ENCODE measurements at regions not wholly inside any gene's neighbourhood (a gene's known extent, or its start where the extent isn't known, plus 50 kb on each side); places are given as distances from the start of the nearest gene placed in this dataset.
"Not testable (repeated sequence)": the region's sequence is repeated elsewhere in the genome, so short reads cannot be mapped to it uniquely, and the experiment has no call there.

DNA sequence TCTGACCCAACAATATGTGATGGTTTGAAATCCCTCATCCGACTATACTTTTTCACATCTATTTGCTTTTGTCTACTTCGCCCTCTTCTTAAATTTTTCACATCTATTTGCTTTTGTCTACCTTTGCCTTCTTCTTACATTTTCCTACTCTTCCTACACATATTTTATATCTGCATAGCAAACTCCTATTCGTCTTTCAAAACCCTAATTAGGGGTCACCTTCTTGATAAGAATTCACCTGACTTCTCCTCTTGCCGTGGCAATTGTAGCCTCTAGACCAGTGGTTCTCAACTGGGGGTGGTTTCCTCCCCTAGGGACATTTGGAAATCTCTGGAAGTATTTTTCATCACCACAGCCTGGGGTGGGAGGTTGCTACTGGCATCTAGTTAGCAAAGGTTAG, 607.4 kb downstream of the NTRK3 start:
- intact Hi-C loops (cut with DNase I): no loop called here
- ATAC-seq: no peak

DNA sequence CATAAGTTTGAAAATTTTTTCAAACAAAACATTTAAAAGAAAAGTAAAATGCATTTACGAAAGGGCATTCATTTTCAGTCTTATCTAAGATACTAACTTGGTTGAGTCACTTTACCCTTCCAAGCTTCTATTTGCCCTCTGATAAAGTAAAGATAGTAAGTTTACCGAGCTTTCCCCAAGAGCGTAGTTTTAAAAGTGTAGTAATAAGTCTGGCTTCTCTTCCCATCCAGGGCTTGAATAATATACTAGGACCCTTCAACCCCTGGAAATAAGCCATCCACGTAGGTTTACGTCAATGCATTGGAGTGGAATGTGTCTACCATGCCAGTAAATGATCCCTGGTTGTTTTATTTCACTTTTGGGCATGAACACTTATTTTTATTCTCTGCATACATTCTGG, 608.3 kb downstream of the NTRK3 start:
- ATAC-seq (peak in 1 of 2 donors; percentile 43), DNase-seq (no peak)
- intact Hi-C loops (cut with DNase I): no loop called here

More for the DNA sequence above, 607.4 kb downstream of the NTRK3 start:
- no peak for DNase-seq

DNA sequence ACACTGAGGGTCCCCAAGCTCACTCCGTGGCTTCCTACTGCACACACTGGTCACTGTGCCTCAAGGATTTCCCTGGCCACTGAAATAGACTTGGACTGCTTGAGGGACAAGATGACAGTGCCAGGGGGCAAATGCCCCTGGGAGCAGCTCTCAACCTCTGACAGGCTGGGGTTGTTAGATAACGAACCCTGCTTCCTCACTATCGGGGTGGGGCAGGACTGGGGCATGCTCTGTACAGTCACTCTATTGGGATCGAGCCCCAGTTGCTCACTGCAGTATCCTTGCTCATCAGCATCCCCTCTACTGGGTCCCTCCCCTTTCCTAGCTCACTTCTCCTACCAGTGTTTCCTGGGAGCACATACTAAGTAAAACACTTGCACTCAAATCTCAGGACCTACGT, 610.8 kb downstream of the NTRK3 start:
- DNase-seq: no peak
- intact Hi-C loops (cut with DNase I): no loop called here

DNA sequence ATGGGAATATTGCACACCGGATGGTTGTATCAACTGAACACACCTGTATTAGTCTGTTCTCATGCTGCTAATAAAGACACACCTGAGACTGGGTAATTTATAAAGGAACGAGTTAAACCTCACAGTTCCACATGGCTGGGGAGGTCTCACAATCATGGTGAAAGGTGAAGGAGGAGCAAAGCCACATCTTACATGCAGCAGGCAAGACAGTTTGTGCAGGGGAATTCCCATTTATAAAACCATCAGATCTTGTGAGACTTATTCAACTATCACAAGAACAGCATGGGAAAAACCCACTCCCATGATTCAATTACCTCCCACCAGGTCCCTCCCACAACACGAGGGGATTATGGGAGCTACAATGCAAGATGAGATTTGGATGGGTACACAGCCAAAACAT, 613.5 kb downstream of the NTRK3 start:
- intact Hi-C loops (cut with DNase I); DNase-seq; ATAC-seq: not testable (repeated sequence)

More for the DNA sequence above, 610.8 kb downstream of the NTRK3 start:
- ATAC-seq: no peak

DNA sequence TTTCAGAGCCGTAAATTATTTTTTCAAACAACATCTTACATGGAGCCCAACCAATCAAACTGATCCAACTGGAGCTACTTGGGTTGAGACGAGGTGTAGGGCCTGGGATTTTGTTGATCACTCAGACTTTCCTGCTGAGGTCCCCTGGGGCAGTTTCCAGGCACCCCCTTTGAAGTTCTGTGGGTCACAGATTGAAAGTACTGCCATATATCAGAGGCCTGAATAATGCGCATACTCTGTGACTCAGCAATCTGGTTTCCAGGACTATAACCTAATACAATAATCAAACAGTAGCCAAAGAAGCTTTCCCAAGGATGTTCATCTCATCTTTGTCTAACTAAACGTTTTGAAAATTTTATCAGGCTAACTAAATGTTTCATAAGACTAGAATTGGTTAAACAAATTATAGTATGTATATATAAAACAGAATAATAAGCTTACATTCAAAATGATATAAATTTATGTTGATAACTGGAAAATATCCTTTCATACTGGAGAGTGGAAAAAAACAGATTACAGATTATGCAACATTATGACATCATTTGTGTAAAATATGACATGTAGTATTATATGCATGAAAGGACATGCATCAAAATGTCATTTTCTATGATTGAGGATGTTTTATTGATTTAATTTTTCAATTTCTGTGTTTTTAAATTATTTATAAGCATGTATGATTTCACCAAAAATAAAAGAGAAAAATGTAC, 617.1 kb downstream of the NTRK3 start:
- no peak for ATAC-seq
- intact Hi-C loops (cut with DNase I): no loop called here
- no peak for DNase-seq

DNA sequence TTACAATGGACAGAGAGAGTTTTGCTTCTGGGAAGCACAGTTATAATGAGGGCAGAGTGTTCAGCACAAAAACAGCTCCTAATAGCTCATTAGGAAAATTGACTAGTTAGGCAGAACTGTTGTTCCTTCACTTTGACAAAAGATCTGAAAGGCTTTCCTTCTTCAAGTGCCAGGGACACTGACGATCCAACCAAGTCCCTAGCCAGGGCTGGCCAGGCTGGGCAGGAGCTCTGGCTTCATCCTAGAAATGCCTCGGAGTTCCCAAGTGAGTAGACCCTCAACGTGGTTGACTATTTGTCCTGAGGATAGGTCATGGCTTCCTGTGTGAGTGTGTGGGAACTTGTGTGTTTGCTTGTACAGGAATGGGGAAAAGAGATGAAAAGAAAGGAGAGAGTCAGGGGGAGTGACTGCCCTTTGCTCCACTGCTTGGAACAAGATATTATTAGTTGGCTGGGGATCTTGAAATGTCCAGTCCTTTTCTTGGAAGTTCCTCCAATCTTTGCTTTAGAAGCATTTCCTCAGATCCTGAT, 617.9 kb downstream of the NTRK3 start:
- ATAC-seq: no peak
- intact Hi-C loops (cut with DNase I): no loop called here
- DNase-seq: no peak

DNA sequence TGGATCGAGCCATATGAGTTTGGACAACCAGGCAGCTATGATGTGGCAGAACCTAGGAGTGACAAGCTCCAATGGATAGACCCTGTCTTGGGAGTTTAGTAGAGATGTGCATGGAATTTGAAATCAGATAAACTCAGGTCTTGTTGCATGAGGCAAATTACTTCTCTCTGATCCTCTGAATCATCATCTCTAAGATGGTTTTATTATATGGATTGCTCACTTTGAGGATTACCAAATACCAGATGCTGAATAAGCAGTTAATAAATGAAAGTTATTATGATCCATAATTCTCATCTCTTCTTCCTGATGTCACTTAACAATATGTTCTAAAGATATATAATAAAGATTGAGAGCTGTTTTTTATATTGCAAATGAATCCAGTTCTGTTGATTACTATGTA, 622.2 kb downstream of the NTRK3 start:
- DNase-seq (no peak), ATAC-seq (no peak)
- intact Hi-C loops (cut with DNase I): no loop called here

DNA sequence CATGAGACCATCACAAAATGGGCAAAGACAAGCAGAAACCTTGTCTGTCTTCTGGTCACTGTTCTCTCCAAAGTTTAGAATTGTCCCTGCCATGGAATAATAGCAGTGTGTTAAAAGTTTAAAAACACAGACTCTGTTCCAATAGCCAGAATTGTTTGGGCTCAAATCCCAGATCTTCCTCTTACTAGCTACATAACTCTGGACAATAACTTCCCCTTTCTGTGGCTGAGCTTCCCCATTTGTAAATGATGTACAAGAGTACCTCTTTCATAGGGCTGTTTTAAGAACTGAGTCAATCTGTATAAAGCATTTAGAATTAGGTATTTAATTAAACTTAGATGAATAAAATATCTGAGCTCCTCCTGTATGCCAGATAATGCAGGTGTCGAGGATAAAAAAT, 623.0 kb downstream of the NTRK3 start:
- intact Hi-C loops (cut with DNase I): no loop called here
- peak in 1 of 2 donors; percentile 57 for ATAC-seq

DNA sequence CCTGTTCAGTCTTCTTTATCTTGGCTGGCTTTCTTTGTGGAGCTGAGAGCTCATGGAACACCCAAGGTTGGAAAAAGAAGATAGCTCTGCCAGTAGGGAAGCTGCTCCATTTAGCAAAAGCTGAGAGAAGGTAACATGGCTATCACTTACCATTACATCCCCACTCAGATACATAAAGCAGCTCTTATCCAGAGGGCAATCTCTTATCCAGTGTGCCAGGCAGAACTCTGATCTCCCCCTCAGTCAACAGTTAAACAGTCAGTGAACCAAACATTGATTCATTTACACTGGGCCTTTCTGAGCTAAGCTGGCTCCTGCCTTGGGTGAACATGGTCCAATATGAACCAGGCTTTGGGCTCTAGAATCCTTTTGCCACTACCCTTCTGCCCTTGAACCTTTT, 624.2 kb downstream of the NTRK3 start:
- no peak for ATAC-seq
- DNase-seq: no peak
- intact Hi-C loops (cut with DNase I): no loop called here

More for the DNA sequence above, 623.0 kb downstream of the NTRK3 start:
- DNase-seq: no peak

DNA sequence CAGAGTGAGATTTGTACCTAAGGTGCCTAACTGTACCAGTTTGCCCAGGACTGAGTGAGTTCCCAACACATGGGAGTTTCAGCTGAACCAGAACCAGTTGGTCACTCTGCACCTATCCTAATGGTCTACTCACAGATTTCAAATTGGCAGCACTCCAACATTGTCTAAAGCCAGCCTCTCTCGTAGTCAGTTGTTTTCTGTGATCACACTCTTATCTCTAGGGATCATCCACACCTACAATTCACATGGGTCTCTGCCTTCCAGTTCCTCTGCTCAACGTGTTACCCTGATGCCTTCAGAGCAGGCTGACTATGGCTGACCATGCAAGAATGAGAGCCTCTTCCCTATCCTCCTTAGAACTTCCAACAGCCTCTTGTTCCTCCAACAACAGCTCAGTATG, 624.8 kb downstream of the NTRK3 start:
- DNase-seq: no peak
- intact Hi-C loops (cut with DNase I): no loop called here
- no peak for ATAC-seq

DNA sequence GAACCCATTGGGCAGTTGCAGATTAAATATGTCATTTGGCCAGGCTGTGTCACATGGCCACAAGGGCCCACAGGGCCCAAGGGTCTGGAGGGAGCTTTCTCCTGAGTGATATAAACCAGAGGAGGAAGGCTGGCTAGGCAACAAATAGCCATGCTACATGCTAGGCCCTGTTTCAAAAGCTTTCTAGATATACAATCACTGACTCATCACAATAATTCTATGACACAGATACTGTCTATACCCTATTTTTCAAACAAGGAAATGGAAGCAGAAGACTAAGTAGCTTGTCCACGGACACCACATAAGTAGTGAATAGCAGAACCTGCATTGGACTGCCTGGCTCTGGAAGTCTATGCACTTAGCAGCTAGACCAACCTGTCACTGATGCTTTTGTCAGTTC, 625.4 kb downstream of the NTRK3 start:
- intact Hi-C loops (cut with DNase I): no loop called here
- DNase-seq: no peak
- no peak for ATAC-seq

DNA sequence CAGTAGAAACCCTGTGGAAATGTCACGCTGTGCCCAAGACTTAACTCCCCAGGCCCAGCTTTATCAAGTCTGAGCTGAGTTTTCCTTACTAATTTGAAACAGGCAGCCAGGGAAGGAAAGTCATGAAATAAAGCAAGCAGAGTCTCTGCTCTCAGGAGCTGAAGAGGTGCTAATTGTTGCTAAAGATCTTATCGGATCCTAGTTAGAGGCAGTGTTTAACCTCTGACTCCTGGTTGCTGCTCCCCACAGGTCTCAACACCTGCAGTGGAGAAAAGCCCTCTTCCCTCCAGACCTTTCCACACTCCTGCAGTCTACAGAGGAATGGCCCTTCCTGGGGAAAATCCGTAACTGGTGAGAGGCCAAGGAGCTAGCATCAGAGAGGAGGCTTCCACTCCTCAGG, 628.2 kb downstream of the NTRK3 start:
- no peak for ATAC-seq
- DNase-seq: no peak
- intact Hi-C loops (cut with DNase I): no loop called here

DNA sequence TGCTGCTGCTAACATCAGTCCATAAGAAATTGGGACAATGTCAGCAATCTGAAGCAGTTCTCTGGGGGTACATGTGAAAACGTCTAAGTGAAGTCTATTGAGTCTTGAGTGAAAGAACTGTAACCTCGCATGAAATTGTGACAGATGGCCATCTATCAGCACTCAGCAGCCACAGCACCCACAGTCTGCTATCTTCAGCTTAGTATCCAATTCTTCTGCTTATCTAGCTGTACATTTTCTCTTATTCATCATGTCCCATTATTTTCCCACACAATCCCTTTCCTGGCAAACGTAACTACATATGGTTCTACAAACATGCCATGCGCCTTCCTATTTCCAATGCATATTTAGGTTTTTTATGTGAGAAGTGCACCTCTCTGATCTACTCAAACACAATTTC, 629.7 kb downstream of the NTRK3 start:
- intact Hi-C loops (cut with DNase I): no loop called here
- ATAC-seq: no peak
- no peak for DNase-seq

DNA sequence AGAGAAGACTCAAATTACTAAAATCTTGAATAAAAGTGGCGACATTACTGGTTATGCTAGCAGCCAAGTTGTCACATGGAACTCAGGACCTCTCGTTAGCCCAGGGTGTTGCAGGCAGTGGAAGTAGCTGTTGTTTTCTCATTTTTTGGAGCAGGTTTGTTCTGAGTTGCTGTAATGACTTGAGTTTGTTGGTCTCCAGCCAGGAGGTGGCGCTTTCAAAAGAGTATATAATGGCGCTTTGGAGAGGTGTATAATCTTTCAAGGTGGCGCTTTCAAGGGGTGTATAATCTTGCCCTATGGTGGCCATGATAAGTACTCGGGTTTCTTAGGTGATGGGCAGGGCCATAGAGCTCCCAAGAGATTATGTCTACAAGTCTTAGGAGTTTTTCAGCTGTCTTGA, 632.7 kb downstream of the NTRK3 start:
- ATAC-seq (no peak), DNase-seq (no peak)
- intact Hi-C loops (cut with DNase I): no loop called here

DNA sequence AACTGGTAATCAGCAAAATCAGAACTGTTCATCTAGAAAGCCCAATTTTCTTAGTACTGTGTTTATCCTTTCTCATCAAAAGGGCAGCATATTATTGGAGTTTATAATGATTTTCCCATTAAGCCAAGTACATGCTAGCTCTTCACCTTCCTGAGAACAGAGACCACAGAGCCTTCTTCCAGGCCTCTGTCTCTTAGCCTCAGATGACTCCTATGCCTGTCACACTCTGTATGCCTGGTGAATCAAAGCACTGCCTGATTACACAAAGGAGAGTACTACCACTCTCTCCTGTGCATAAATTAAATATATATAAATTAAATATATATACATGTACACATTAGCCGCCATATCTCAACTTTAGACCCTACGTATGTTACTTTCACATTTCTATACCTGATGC, 636.1 kb downstream of the NTRK3 start:
- ATAC-seq: no peak
- intact Hi-C loops (cut with DNase I): no loop called here
- no peak for DNase-seq

DNA sequence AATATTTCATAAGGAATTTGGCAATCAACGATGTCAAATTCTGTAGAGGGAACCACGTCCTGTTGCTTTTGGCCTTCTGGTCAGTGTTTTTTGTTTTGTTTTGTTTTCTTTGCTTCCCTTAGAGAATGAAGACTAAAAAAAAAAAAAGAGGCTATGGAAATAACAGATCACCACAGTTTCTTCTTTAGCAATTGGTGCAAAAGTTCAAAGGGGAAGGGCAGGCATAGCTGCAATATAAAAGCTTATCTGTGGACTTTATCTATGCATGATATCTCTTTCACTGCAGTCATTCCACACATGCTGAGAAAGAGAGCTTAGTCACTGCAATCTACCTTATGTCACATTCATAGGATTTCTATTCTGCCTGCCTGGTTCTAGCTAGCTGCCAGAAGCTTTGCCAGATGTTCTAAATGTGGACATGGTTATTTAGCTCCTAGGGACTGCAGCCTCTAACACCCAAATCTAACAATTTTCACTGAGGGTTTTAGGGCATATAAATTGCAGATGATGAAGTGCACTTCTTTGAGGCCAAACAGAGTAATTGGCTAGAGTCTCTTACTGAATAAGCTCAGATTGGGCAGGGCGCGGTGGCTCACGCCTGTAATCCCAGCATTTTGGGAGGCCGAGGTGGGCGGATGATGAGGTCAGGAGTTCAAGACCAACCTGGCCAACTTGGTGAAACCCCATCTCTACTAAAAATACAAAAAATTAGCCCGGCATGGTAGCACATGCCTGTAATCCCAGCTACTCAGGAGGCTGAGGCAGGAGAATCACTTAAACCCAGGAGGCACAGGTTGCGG, 637.2 kb downstream of the NTRK3 start:
- DNase-seq (no peak), ATAC-seq (peak; percentile 87)
- intact Hi-C loops (cut with DNase I): no loop called here

DNA sequence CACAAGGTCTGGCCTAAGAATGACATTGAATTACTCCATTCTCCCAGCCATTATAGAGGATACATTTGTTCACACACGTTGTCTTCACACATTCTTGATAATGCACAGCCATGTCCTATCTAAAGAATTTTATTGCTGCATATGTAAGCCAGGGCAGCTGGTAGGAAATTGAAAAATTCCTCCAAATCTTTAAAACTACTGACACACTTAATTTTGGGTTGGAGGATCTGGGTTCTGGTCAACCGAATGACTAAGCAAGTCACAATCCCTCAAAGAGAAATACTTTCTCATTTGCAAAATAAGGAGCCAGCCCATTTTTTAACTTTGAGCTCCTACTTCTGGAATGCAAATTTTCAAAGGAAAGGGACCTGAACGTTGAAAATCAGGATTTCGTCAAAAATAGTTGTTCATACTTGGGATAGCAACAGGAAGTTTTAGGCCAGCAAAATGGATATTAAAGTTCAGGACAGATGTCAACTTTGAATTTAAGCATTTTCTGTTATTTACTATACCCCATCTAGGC, 638.3 kb downstream of the NTRK3 start:
- ATAC-seq: no peak
- intact Hi-C loops (cut with DNase I): no loop called here
- no peak for DNase-seq

DNA sequence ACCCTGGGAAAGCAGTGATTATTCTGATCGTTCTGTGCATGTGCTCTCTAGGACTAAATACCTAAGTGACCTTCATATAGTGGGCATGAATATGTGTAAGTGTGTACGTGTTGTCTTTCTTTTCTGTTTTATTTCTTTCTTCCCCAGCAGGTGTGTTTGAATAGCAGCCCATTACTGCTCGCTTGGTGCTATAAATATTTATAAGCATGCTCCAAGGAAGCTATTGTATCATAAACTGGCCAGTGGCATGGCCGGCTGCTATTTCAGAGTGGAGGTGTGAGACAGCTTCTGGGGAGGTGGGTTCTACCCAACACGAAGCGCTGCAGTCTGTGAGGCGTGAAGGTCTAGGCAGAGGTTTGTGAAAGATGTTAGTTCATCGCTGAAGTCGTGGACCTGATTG, 641.8 kb downstream of the NTRK3 start:
- intact Hi-C loops (cut with DNase I): no loop called here
- no peak for ATAC-seq
- DNase-seq: no peak

DNA sequence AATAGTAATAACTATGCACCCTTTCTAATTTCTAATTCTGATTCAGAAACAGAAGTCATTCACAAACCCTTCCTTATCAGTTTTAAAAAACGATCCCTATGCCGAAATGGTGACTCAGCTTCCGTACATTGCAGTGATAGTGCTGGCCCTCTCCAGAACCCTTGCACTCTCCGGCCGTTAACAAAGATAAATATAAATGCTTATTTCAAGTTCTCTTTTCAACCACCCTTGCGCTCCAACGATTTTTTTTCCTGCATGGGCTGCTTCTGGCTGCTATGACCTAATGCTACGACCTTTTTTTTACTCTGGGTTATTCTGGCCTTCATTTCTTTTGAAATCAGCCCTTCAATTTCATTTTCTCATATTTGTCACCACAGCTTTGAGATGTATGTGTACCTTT, 646.2 kb downstream of the NTRK3 start:
- DNase-seq (peak; percentile 30), ATAC-seq (peak; percentile 71 to 87)
- intact Hi-C loops (cut with DNase I): no loop called here

DNA sequence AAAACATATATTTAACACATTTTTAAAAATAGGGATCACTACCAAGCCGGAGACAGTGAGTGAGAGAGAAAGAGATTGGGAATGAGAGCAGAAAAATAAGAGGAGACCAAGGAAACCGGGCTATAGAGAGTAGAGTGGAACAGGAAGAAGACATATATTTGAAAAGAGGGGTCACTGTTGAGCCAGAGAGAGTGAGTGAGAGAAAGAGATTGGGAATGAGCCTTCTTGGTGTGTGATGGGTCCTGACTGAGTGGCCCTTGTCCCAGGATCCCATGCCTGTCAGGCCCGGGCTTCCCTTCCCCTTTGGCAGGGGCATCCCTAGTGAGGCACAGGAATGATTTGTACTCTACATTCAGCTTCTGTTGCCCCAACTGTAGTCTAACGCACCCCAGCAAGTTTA, 646.6 kb downstream of the NTRK3 start:
- no peak for DNase-seq
- intact Hi-C loops (cut with DNase I): no loop called here
- ATAC-seq: peak in 1 of 2 donors; percentile 18

Data from left cardiac atrium (tissue), 4 donors.